K562 (cell line): ENCODE measurements at regions not wholly inside any gene's neighbourhood (a gene's known extent, or its start where the extent isn't known, plus 50 kb on each side); places are given as distances from the start of the nearest gene placed in this dataset.

Experiments
- ATAC-seq: fragments of 200-7000 bp; cut with Tn5 transposase; 3 replicates; pipeline ENCODE4 v1.9.1; 2020; ENCODE audit warnings: moderate library complexity
- BruUV-seq: library from RNA; stranded (reverse); fragments of 400-500 nt; replicated peaks from 2 replicates; lab custom pipeline; 2021; lab: Mats Ljungman, UMichigan
- CTCF ChIA-PET: fragments of 300-600 bp; formaldehyde crosslinking; extraction: SDS; loops from one replicate; lab custom pipeline; 2021; ENCODE audit warnings: low intra/inter-chr PET ratio; lab: Yijun Ruan, JAX
- POLR2A ChIA-PET: fragments of 300-600, 350-650 bp; sonication (Branson Sonifier 250); formaldehyde crosslinking; extraction: SDS; loops from one replicate; lab custom pipeline; 2021; ENCODE audit warnings: antibody characterized with exemption, inconsistent platforms; lab: Yijun Ruan, JAX
- DNase-seq, 4 experiments: peaks; one replicate each; pipeline versions ENCODE4 v3.0.0 to v3.0.0-alpha.2; 2011 to 2018; ENCODE audit warnings: low spot score in 3 of 4, mixed read lengths in 3 of 4; ENCODE audit errors: extremely low read depth in 1 of 4
- FAIRE-seq: peaks from 2 replicates; lab custom pipeline; 2011; peaks lifted over from hg19 to GRCh38; lab: Jason Lieb, UNC
- H2AFZ ChIP-seq: 2 replicates; pipeline ENCODE4 v1.6.0; 2011; ENCODE audit warnings: low read depth, low read length, control low read depth, inconsistent platforms
- H3K27ac ChIP-seq: fragments of 200-600 bp; 3 replicates; pipeline ENCODE4 v1.8.0; 2011; ENCODE audit warnings: low read depth, mild to moderate bottlenecking, control low read depth, inconsistent platforms, low read length, moderate library complexity, mixed read lengths; ENCODE audit errors: extremely low read depth
- H3K27me3 ChIP-seq, 2 experiments: fragments of 300-600 bp in 1 of 2; 2 replicates in 1 of 2; 3 replicates in 1 of 2; pipeline versions ENCODE4 v1.6.0 to v1.8.0; 2011; ENCODE audit warnings: inconsistent platforms in 2 of 2, low read length in 2 of 2, mild to moderate bottlenecking in 1 of 2, mixed read lengths in 1 of 2, moderate library complexity in 1 of 2; ENCODE audit not compliant: control insufficient read depth in 2 of 2, insufficient read depth in 2 of 2
- H3K36me3 ChIP-seq: fragments of 300-600 bp; 3 replicates; pipeline ENCODE4 v1.8.0; 2011; ENCODE audit warnings: mild to moderate bottlenecking, low read length, inconsistent platforms; ENCODE audit not compliant: control insufficient read depth, insufficient read depth
- H3K4me1 ChIP-seq, 2 experiments: fragments of 200-600 bp in 1 of 2; replicated peaks in 1 of 2; 2 replicates in 1 of 2; 3 replicates in 1 of 2; pipeline versions ENCODE4 v1.5.1 to v1.8.0; 2011; ENCODE audit warnings: inconsistent platforms in 2 of 2, low read length in 2 of 2, mild to moderate bottlenecking in 1 of 2, mixed read lengths in 1 of 2, moderate library complexity in 1 of 2; ENCODE audit not compliant: control insufficient read depth in 2 of 2, insufficient read depth in 2 of 2
- H3K4me2 ChIP-seq: 2 replicates; pipeline ENCODE4 v1.6.1; 2011; ENCODE audit warnings: low read length, control low read depth, inconsistent platforms, mixed read lengths; ENCODE audit not compliant: insufficient read depth
- H3K4me3 ChIP-seq: fragments of 200-600 bp; sonication (generic), shearing (Covaris generic); 2 replicates; pipeline ENCODE4 v1.5.1; 2016; ENCODE audit warnings: control low read depth, inconsistent platforms
- H3K79me2 ChIP-seq: fragments of 200-600 bp; 3 replicates; pipeline ENCODE4 v1.8.0; 2011; ENCODE audit warnings: low read length, inconsistent platforms; ENCODE audit not compliant: control insufficient read depth, insufficient read depth
- H3K9ac ChIP-seq, 2 experiments: 2 replicates each; pipeline versions ENCODE4 v1.6.0 to v1.6.1; 2011; ENCODE audit warnings: low read depth in 2 of 2, low read length in 2 of 2, control low read depth in 1 of 2, inconsistent platforms in 1 of 2, mild to moderate bottlenecking in 1 of 2, mixed read lengths in 1 of 2; ENCODE audit not compliant: insufficient read depth in 1 of 2
- H3K9me1 ChIP-seq: one replicate; pipeline ENCODE4 v1.6.0; 2011; ENCODE audit warnings: inconsistent platforms, mild to moderate bottlenecking, low read length, moderate library complexity; ENCODE audit not compliant: control insufficient read depth, insufficient read depth
- H3K9me3 ChIP-seq: replicated peaks from 2 replicates; pipeline ENCODE4 v1.5.1; 2011; ENCODE audit warnings: low read depth, low read length, inconsistent platforms; ENCODE audit not compliant: control insufficient read depth, insufficient read depth
- H4K20me1 ChIP-seq: replicated peaks from 2 replicates; pipeline ENCODE4 v1.6.1; 2011; ENCODE audit warnings: low read length, inconsistent platforms, mixed read lengths; ENCODE audit not compliant: control insufficient read depth, insufficient read depth
- DMBX1 ChIP-seq: fragments of 250-450 bp; sonication (Bioruptor Pico); IDR thresholded peaks from 2 replicates; pipeline ENCODE4 v1.8.0; 2022; ENCODE audit warnings: inconsistent platforms, mild to moderate bottlenecking, moderate library complexity, borderline replicate concordance
- E2F3 ChIP-seq: fragments of 250-450 bp; sonication (Bioruptor Pico); IDR thresholded peaks from 2 replicates; pipeline ENCODE4 v1.4.0; 2020; ENCODE audit warnings: mild to moderate bottlenecking
- FOXA1 ChIP-seq: fragments of 450-650 bp; IDR thresholded peaks from 2 replicates; pipeline ENCODE4 v1.6.1; 2016; ENCODE audit warnings: mild to moderate bottlenecking, borderline replicate concordance
- GATAD2A ChIP-seq: fragments of 450-650 bp; IDR thresholded peaks from 2 replicates; pipeline ENCODE4 v1.6.1; 2017
- GMEB1 ChIP-seq: fragments of 250-450 bp; sonication (Bioruptor Pico); IDR thresholded peaks from 2 replicates; pipeline ENCODE4 v1.4.0; 2020; ENCODE audit warnings: mild to moderate bottlenecking
- HDAC3 ChIP-seq: fragments of 450-650 bp; IDR thresholded peaks from 2 replicates; pipeline ENCODE4 v1.6.1; 2018; ENCODE audit warnings: borderline replicate concordance, mild to moderate bottlenecking, moderate library complexity; ENCODE audit not compliant: partially characterized antibody
- JUNB ChIP-seq: fragments of 450-650 bp; formaldehyde crosslinking; conservative IDR thresholded peaks from 2 replicates; pipeline ENCODE4 v1.4.0; 2020; ENCODE audit warnings: mild to moderate bottlenecking
- KLF13 ChIP-seq: fragments of 450-650 bp; IDR thresholded peaks from 2 replicates; pipeline ENCODE4 v1.6.1; 2016; ENCODE audit warnings: missing genetic modification characterization, low read depth, mild to moderate bottlenecking, missing compliant biosample characterization, moderate library complexity, borderline replicate concordance
- NFYB ChIP-seq: IDR thresholded peaks from 2 replicates; pipeline ENCODE4 v1.6.1; 2011; ENCODE audit warnings: mild to moderate bottlenecking, moderate library complexity; ENCODE audit not compliant: insufficient read length; ENCODE audit errors: extremely low read depth
- NR2F6 ChIP-seq: fragments of 450-650 bp; formaldehyde crosslinking; IDR thresholded peaks from 2 replicates; pipeline ENCODE4 v1.4.0; 2020; ENCODE audit warnings: mild to moderate bottlenecking
- PTRF ChIP-seq: fragments of 450-650 bp; IDR thresholded peaks from 2 replicates; pipeline ENCODE4 v1.6.1; 2016; ENCODE audit warnings: mild to moderate bottlenecking, missing genetic modification characterization, missing compliant biosample characterization
- RB1 ChIP-seq: fragments of 450-650 bp; IDR thresholded peaks from 2 replicates; pipeline ENCODE4 v1.6.1; 2017; ENCODE audit warnings: low read depth, mild to moderate bottlenecking
- THAP12 ChIP-seq: fragments of 250-450 bp; sonication (Bioruptor Pico); IDR thresholded peaks from 2 replicates; pipeline ENCODE4 v1.9.0; 2021; ENCODE audit warnings: mild to moderate bottlenecking, inconsistent platforms
- TRIM28 ChIP-seq: fragments of 450-650 bp; IDR thresholded peaks from 2 replicates; pipeline ENCODE4 v1.6.1; 2017
- ZBTB33 ChIP-seq: sonication (generic); formaldehyde crosslinking; IDR thresholded peaks from 2 replicates; pipeline ENCODE4 v1.8.1; 2023; ENCODE audit warnings: mild to moderate bottlenecking, missing genetic modification reagents
- ZNF253 ChIP-seq: fragments of 250-450 bp; sonication (Bioruptor Pico); conservative IDR thresholded peaks from 2 replicates; pipeline ENCODE4 v1.6.1; 2021; ENCODE audit warnings: mild to moderate bottlenecking
- ZNF584 ChIP-seq: fragments of 200-800 bp; sonication (Bioruptor generic); IDR thresholded peaks from 2 replicates; pipeline ENCODE4 v1.6.1; 2016; ENCODE audit warnings: low read depth, mild to moderate bottlenecking, missing genetic modification characterization, missing compliant biosample characterization
- ZNF830 ChIP-seq: fragments of 250-450 bp; sonication (Bioruptor Pico); IDR thresholded peaks from 2 replicates; pipeline ENCODE4 v1.5.0; 2021; ENCODE audit warnings: mild to moderate bottlenecking
- WGBS: fragments of 100-300 bp; shearing (Covaris generic); methylation state at CpG from one replicate; pipeline ENCODE4 v1.1.6; 2016; ENCODE audit warnings: low coverage, mixed read lengths; ENCODE audit not compliant: insufficient coverage; ENCODE audit errors: missing lambda C conversion rate; 5-methylcytosine and 5-hydroxymethylcytosine counted together
- in situ Hi-C: fragments of 300-500 bp; cut with MboI; formaldehyde crosslinking; loops from 4 replicates; pipeline ENCODE4 v1.15.0; 2018; ENCODE audit warnings: inconsistent platforms, mixed read lengths
- intact Hi-C: fragments of 100-400 bp; cut with micrococcal nuclease; formaldehyde crosslinking; loops from 2 replicates; pipeline ENCODE4 v1.14.2; 2022

GRCh38 chr20:11182720-11183119 lies 508.9 kb upstream of the JAG1 start:
- H2AFZ ChIP-seq = no peak overlapping the region
- FAIRE-seq (no peak), DNase-seq (no peak), ATAC-seq (no peak)
- ChIA-PET CTCF (no interaction called here), POLR2A (no interaction called here)
- TF ChIP-seq ZNF584 (CRISPR knock-in tag) (no peak), E2F3 (CRISPR knock-in tag) (no peak), GATAD2A (no peak), PTRF (tag) (no peak), HDAC3 (no peak), KLF13 (tag) (no peak), TRIM28 (no peak), ZNF830 (CRISPR knock-in tag) (no peak), NR2F6 (CRISPR knock-in tag) (no peak), GMEB1 (no peak), RB1 (no peak), ZBTB33 (CRISPR knock-in tag) (no peak), FOXA1 (no peak), NFYB (no peak), DMBX1 (CRISPR knock-in tag) (no peak), JUNB (CRISPR knock-in tag) (no peak), ZNF253 (CRISPR knock-in tag) (no peak), THAP12 (CRISPR knock-in tag) (no peak)
- no peaks in the 10 kb centered on the region for H3K9me1 ChIP-seq
- H3K4me1 ChIP-seq = no peaks in the 10 kb centered on the region
- no peaks in the 10 kb centered on the region for H3K79me2 ChIP-seq
- no peak overlapping the region for H3K4me2 ChIP-seq
- intact Hi-C loops (no loop called here), in situ Hi-C loops (no loop called here)
- no peak overlapping the region for H3K4me3 ChIP-seq
- no peaks in the 10 kb centered on the region for H3K27me3 ChIP-seq
- BruUV-seq = no TSS peak
- no peaks in the 10 kb centered on the region for H4K20me1 ChIP-seq
- H3K9me3 ChIP-seq = no peaks in the 10 kb centered on the region
- H3K36me3 ChIP-seq = no peaks in the 10 kb centered on the region
- no peak overlapping the region for H3K27ac ChIP-seq
- WGBS = 0% methylated on average over 1 of the region's 1 CpG
- no peak overlapping the region for H3K9ac ChIP-seq
